GM20000 (cell line): ENCODE measurements at regions not wholly inside any gene's neighbourhood (a gene's known extent, or its start where the extent isn't known, plus 50 kb on each side); places are given as distances from the start of the nearest gene placed in this dataset.

Experiments used
- DNase-seq: peaks from one replicate; pipeline ENCODE4 v3.0.0; 2012; ENCODE audit warnings: low spot score
- TF ChIP-seq, protein P1 (sequence below): IDR thresholded peaks from 2 replicates; pipeline ENCODE4 v1.5.1; 2012; ENCODE audit warnings: mild to moderate bottlenecking, control low read depth; ENCODE audit errors: extremely low read depth, missing control alignments

DNA sequence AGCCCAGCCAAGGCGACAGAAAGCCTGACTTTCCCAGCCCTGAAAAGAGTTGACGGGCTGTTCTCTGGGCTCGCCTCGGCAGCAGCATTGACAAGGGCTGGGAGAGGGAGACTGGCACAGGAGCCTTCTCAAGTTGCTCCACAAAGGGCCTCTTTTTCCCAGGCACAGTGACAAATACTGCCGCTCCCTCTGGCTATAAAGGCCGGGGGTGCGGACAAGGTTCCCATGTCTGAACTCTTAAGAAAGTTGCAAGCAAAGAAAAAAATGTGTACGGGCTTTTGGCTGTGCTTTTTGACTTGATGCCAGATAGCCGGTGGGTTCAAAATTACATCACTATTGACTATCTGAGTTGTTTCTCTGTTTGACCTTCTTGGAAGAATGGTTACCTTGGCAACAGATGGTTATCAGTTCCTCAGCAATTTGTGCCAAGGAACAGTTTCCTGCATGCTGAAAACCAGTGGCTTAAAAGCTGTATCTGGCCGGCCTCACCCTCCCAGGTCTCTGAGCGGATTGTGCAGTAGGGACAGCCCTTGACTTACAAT lies 115.9 kb upstream of the EEPD1 start:
- no peak for DNase-seq
- TF ChIP-seq, protein P1, sequence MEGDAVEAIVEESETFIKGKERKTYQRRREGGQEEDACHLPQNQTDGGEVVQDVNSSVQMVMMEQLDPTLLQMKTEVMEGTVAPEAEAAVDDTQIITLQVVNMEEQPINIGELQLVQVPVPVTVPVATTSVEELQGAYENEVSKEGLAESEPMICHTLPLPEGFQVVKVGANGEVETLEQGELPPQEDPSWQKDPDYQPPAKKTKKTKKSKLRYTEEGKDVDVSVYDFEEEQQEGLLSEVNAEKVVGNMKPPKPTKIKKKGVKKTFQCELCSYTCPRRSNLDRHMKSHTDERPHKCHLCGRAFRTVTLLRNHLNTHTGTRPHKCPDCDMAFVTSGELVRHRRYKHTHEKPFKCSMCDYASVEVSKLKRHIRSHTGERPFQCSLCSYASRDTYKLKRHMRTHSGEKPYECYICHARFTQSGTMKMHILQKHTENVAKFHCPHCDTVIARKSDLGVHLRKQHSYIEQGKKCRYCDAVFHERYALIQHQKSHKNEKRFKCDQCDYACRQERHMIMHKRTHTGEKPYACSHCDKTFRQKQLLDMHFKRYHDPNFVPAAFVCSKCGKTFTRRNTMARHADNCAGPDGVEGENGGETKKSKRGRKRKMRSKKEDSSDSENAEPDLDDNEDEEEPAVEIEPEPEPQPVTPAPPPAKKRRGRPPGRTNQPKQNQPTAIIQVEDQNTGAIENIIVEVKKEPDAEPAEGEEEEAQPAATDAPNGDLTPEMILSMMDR: no peak

DNA sequence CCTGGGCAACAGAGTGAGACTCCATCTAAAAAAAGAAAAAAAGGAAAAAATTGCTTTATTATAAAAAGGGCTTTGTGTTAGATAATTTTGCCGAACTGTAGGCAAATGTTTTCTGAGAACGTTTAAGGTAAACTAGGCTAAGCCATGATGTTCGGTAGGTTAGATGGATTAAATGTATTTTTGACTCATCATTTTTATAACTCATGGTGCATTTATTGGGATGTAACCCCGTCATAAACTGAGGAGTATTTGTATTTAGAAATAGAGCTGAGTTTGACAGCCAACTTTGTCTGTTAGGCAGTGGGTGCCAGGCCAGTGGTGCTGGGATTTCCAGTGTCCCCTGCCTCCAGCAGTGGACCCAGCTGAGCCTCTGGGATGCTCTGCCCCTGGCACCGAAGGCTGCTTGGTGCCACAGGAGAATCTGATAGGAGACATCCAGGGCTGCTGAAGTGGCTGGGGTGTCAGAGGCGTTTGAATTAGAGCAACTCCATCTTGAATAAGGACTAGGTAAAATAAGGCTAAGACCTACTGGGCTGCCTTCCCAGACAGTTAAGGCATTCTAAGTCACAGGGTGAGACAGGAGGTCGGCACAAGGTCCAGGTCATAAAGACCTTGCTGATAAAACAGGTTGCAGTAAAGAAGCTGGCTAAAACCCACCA lies 114.9 kb upstream of the EEPD1 start:
- DNase-seq: no peak
- TF ChIP-seq, protein P1: no peak

DNA sequence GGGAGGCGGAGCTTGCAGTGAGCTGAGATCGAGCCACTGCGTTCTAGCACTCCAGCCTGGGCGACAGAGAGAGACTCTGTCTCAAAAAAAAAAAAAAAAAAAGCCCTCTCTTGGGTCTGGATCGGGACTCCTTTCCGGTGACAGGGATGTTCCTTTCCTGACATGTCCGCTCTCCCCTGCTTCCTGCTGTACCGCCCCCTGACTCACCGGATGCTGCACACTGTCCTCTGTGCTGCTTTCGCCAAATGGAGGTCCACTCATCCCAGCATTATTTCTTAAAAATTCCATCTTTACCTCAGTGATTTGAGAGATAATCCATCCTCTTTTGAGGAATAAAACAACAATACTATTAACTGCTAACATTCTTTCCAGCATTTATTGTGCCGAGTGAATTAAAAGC lies 113.8 kb upstream of the EEPD1 start:
- DNase-seq: no peak
- TF ChIP-seq, protein P1: no peak

DNA sequence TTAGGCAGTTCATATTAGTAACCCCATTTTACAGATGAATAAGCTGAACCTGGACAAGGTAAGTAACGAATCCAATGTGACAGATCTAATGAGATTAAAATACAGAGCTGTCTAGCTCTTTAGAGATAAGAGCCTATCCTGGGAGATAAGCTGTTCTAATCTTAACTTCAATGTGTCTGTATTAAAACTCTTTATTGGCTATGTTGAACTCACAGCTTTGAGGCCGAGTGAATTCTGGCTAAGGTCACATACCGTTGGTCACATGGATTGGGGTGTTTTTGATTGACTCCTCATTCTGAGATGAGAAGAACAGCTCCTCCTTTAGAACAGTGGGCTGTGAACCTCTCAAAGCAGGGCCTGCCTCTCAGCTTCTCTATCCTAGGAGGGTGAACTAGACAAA lies 113.4 kb upstream of the EEPD1 start:
- TF ChIP-seq, protein P1: no peak
- no peak for DNase-seq

DNA sequence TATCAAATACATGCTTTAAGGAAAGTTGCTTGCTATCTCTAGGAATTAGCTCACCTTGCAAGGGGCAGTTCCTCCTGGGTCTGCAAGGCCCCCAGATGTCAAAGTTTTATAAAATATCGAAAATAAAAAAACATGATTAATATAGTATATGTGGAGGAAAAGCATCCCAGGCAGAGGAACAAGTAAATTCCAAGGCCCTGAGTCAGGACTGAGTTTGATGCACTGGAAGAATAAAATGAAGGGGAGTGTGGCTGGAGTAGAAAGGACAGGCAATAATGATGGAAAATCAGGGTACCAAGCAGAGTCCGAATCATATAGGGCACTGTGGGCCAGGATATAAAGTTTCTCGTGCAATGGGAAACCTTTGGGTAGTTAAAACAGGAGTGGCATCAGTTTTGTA lies 112.4 kb upstream of the EEPD1 start:
- no peak for DNase-seq
- TF ChIP-seq, protein P1: no peak

DNA sequence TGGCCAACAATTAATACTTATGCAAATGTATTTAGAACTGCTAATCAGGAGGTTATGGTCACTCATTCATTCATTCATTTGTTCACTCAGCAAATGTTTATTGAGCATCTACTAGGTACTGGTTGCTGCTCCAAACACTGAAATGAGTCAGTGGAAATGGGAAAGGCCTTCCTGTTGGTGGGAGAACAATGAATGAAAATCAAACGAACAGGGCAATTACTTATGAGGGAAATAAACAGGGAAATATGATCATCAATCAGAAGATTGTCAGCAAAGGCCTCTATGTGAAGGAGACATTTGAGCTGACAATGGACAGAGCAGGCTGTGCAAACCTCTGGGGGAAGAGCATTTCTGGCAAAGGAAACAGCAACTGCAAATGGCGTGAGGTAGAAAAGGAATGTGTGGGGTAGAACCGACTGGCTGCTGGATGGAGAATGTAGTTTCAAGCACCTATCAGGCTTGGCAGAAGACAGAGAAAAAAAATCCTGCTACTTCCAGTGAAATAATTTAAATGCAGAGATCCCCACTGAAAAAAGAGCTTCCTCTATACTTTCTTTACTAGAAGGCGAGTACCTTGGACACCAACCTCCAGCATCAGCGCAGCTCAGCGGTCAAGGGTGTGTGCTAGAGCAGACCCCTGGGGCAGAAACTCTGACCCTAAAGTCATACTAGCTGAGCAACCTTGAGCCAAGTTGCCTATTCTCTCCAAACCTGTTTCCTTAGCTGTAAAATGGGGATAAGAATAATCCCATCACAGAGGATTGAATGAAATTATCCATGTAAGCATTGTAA lies 108.8 kb upstream of the EEPD1 start:
- DNase-seq: no peak
- TF ChIP-seq, protein P1: no peak

DNA sequence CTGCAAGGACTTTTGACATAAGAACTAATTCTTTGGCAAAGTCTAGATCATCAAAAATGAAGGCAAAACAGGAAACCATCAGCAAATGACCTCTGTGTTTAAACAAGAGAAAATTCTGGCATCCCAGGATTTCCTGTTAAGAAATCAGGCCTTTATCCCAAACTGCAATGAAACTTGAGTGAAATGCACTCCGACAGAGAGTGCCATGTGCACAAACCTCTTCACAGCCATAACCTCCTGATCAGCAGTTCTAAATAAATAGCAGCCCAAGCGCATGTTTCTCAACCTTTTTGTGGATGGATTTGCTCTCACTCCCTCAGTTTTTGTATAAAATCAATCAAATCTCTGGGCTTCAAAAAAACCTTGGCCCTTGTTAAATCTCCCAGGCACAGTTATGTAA lies 107.7 kb upstream of the EEPD1 start:
- no peak for DNase-seq
- TF ChIP-seq, protein P1: no peak
